H1 (cell line): ENCODE measurements at regions not wholly inside any gene's neighbourhood (a gene's known extent, or its start where the extent isn't known, plus 50 kb on each side); places are given as distances from the start of the nearest gene placed in this dataset.

ENCODE experiments used
- CTCF ChIA-PET: fragments of 300-600 bp; sonication (Branson Sonifier 250); formaldehyde crosslinking; loops from one replicate; lab custom pipeline; 2021; ENCODE audit not compliant: partially characterized antibody; lab: Charles Lee
- POLR2A ChIA-PET: fragments of 300-600 bp; sonication (Branson Sonifier 250); formaldehyde crosslinking; loops from one replicate; lab custom pipeline; 2021; ENCODE audit warnings: inconsistent platforms; ENCODE audit not compliant: partially characterized antibody; lab: Charles Lee
- DNase-seq, 2 experiments: peaks; one replicate each; pipeline versions ENCODE4 v3.0.0 to v3.0.0-alpha.2; 2010 to 2022; ENCODE audit warnings: low spot score in 2 of 2, low read depth in 1 of 2, mixed read lengths in 1 of 2
- FAIRE-seq: peaks from 2 replicates; lab custom pipeline; 2011; peaks lifted over from hg19 to GRCh38; lab: Jason Lieb, UNC
- H2AFZ ChIP-seq: 2 replicates; pipeline ENCODE4 v1.8.1; 2012; ENCODE audit warnings: low read length, inconsistent platforms
- H2AK5ac ChIP-seq: 2 replicates; pipeline ENCODE4 v1.6.1; 2013; ENCODE audit warnings: low read depth, low read length
- H2BK120ac ChIP-seq: replicated peaks from 2 replicates; pipeline ENCODE3; 2013; ENCODE audit warnings: low read depth, low read length, inconsistent platforms
- H2BK12ac ChIP-seq: 2 replicates; pipeline ENCODE4 v1.6.1; 2013; ENCODE audit warnings: low read depth, low read length
- H2BK15ac ChIP-seq: 2 replicates; pipeline ENCODE4 v1.6.1; 2013; ENCODE audit warnings: low read length
- H2BK20ac ChIP-seq: 2 replicates; pipeline ENCODE4 v1.6.1; 2013; ENCODE audit warnings: low read length
- H2BK5ac ChIP-seq: 2 replicates; pipeline ENCODE4 v1.6.1; 2013; ENCODE audit warnings: low read depth, low read length
- H3K14ac ChIP-seq: 2 replicates; pipeline ENCODE4 v1.6.1; 2013; ENCODE audit warnings: inconsistent platforms; ENCODE audit not compliant: insufficient read length
- H3K18ac ChIP-seq: 2 replicates; pipeline ENCODE4 v1.6.1; 2013; ENCODE audit warnings: low read length; ENCODE audit errors: extremely low read depth
- H3K23ac ChIP-seq: 2 replicates; pipeline ENCODE4 v1.6.1; 2013; ENCODE audit warnings: inconsistent platforms; ENCODE audit not compliant: insufficient read length
- H3K23me2 ChIP-seq: 2 replicates; pipeline ENCODE4 v1.6.1; 2013; ENCODE audit warnings: low read depth, low read length
- H3K27ac ChIP-seq: 2 replicates; pipeline ENCODE4 v1.6.1; 2011; ENCODE audit warnings: low read depth, low read length, inconsistent platforms
- H3K27me3 ChIP-seq, 4 experiments: replicated peaks in 1 of 4; 1 replicate in 1 of 4; 2 replicates in 3 of 4; pipeline versions ENCODE4 v1.6.1 to v1.8.1; 2011 to 2013; ENCODE audit warnings: low read length in 3 of 4, mild to moderate bottlenecking in 3 of 4, inconsistent platforms in 2 of 4, mixed read lengths in 2 of 4, moderate library complexity in 1 of 4; ENCODE audit not compliant: control insufficient read depth in 3 of 4, insufficient read depth in 3 of 4; ENCODE audit errors: extremely low read depth in 1 of 4
- H3K36me3 ChIP-seq, 4 experiments: 2 replicates each; pipeline versions ENCODE4 v1.6.1 to v1.8.1; 2011 to 2013; ENCODE audit warnings: mild to moderate bottlenecking in 4 of 4, low read length in 3 of 4, moderate library complexity in 2 of 4, control low read depth in 1 of 4, inconsistent platforms in 1 of 4; ENCODE audit not compliant: insufficient read depth in 4 of 4, control insufficient read depth in 2 of 4
- H3K4ac ChIP-seq: replicated peaks from 2 replicates; pipeline ENCODE3; 2013; ENCODE audit warnings: low read length, low read depth, mixed read lengths, inconsistent platforms; ENCODE audit not compliant: insufficient read length
- H3K4me1 ChIP-seq, 4 experiments: replicated peaks in 1 of 4; 1 replicate in 1 of 4; 2 replicates in 3 of 4; pipeline versions ENCODE4 v1.6.1 to v1.8.1; 2011 to 2013; ENCODE audit warnings: low read length in 3 of 4, inconsistent platforms in 2 of 4, mixed read lengths in 1 of 4; ENCODE audit not compliant: insufficient read depth in 4 of 4, control insufficient read depth in 3 of 4
- H3K4me2 ChIP-seq, 2 experiments: 2 replicates each; pipeline versions ENCODE4 v1.6.1 to v1.8.1; 2011 to 2013; ENCODE audit warnings: low read depth in 2 of 2, low read length in 2 of 2, control low read depth in 1 of 2, inconsistent platforms in 1 of 2, mild to moderate bottlenecking in 1 of 2; ENCODE audit not compliant: insufficient read depth in 1 of 2
- H3K4me3 ChIP-seq, 4 experiments: fragments of 200-600, 300-600 bp in 1 of 4; sonication (generic), shearing (Covaris generic), sonication (Bioruptor Twin) in 1 of 4; 2 replicates each; pipeline versions ENCODE4 v1.5.1 to v1.8.1; 2011 to 2016; ENCODE audit warnings: low read length in 4 of 4, low read depth in 3 of 4, control low read depth in 2 of 4, inconsistent platforms in 2 of 4, mild to moderate bottlenecking in 2 of 4, mixed read lengths in 1 of 4, moderate library complexity in 1 of 4; ENCODE audit not compliant: insufficient read depth in 2 of 4; ENCODE audit errors: extremely low read depth in 1 of 4
- H3K56ac ChIP-seq: replicated peaks from 2 replicates; pipeline ENCODE3; 2013; ENCODE audit warnings: low read depth, mild to moderate bottlenecking, mixed read lengths, low read length, inconsistent platforms; ENCODE audit not compliant: insufficient read length
- H3K79me1 ChIP-seq: 2 replicates; pipeline ENCODE4 v1.6.1; 2013; ENCODE audit warnings: low read depth, low read length, control low read depth
- H3K79me2 ChIP-seq, 2 experiments: 2 replicates each; pipeline versions ENCODE4 v1.6.1 to v1.8.1; 2012 to 2013; ENCODE audit warnings: low read length in 2 of 2, mild to moderate bottlenecking in 2 of 2, inconsistent platforms in 1 of 2; ENCODE audit not compliant: insufficient read depth in 2 of 2, control insufficient read depth in 1 of 2
- H3K9ac ChIP-seq, 4 experiments: replicated peaks in 1 of 4; 1 replicate in 1 of 4; 2 replicates in 3 of 4; pipeline versions ENCODE4 v1.6.1 to v1.8.1; 2011 to 2013; ENCODE audit warnings: low read depth in 3 of 4, low read length in 3 of 4, control low read depth in 2 of 4, mild to moderate bottlenecking in 2 of 4, moderate library complexity in 2 of 4, inconsistent platforms in 1 of 4; ENCODE audit errors: extremely low read depth in 1 of 4
- H3K9me3 ChIP-seq, 2 experiments: 2 replicates each; pipeline versions ENCODE4 v1.6.1 to v1.8.1; 2012 to 2013; ENCODE audit warnings: mild to moderate bottlenecking in 2 of 2, moderate library complexity in 2 of 2, control low read depth in 1 of 2, inconsistent platforms in 1 of 2, low read depth in 1 of 2, low read length in 1 of 2, mixed read lengths in 1 of 2; ENCODE audit not compliant: insufficient read depth in 2 of 2
- H4K20me1 ChIP-seq, 2 experiments: replicated peaks in 1 of 2; 2 replicates each; pipeline versions ENCODE3 to v1.8.1; 2011 to 2013; ENCODE audit warnings: inconsistent platforms in 2 of 2, low read length in 2 of 2, mild to moderate bottlenecking in 1 of 2; ENCODE audit not compliant: insufficient read depth in 2 of 2, control insufficient read depth in 1 of 2
- H4K5ac ChIP-seq: 2 replicates; pipeline ENCODE4 v1.6.1; 2013; ENCODE audit warnings: low read length, low read depth, mixed read lengths, inconsistent platforms; ENCODE audit not compliant: insufficient read length
- H4K8ac ChIP-seq: 2 replicates; pipeline ENCODE4 v1.8.0; 2013; ENCODE audit warnings: mild to moderate bottlenecking, moderate library complexity, low read length, inconsistent platforms; ENCODE audit not compliant: insufficient read depth; ENCODE audit errors: extremely low read depth
- H4K91ac ChIP-seq: replicated peaks from 2 replicates; pipeline ENCODE3; 2013; ENCODE audit warnings: low read length, mixed read lengths, inconsistent platforms; ENCODE audit not compliant: insufficient read length
- BRCA1 ChIP-seq: IDR thresholded peaks from 2 replicates; pipeline ENCODE4 v1.6.1; 2012; ENCODE audit warnings: low read depth, low read length, improper control_type of control experiment
- CTCF ChIP-seq, 3 experiments: IDR thresholded peaks; 1 replicate in 2 of 3; 2 replicates in 1 of 3; pipeline versions ENCODE4 v1.5.1 to v1.6.1; 2011; ENCODE audit warnings: low read length in 3 of 3, mild to moderate bottlenecking in 3 of 3, inconsistent platforms in 2 of 3, low read depth in 1 of 3, moderate library complexity in 1 of 3; ENCODE audit not compliant: insufficient read depth in 1 of 3; ENCODE audit errors: control extremely low read depth in 1 of 3
- E2F6 ChIP-seq: IDR thresholded peaks from 2 replicates; pipeline ENCODE4 v1.6.1; 2012; ENCODE audit warnings: inconsistent platforms
- JUN ChIP-seq: IDR thresholded peaks from 2 replicates; pipeline ENCODE4 v1.6.1; 2011; ENCODE audit warnings: low read depth, mild to moderate bottlenecking, improper control_type of control experiment, low read length
- JUND ChIP-seq: IDR thresholded peaks from 2 replicates; pipeline ENCODE4 v1.6.1; 2011; ENCODE audit warnings: mild to moderate bottlenecking, improper control_type of control experiment, low read length
- MAX ChIP-seq: IDR thresholded peaks from 2 replicates; pipeline ENCODE4 v1.6.1; 2012; ENCODE audit warnings: inconsistent platforms
- RFX5 ChIP-seq: IDR thresholded peaks from 2 replicates; pipeline ENCODE4 v1.6.1; 2011; ENCODE audit warnings: low read depth, low read length, improper control_type of control experiment, borderline replicate concordance
- USF2 ChIP-seq: IDR thresholded peaks from 2 replicates; pipeline ENCODE4 v1.6.1; 2011; ENCODE audit warnings: low read length, improper control_type of control experiment
- YY1 ChIP-seq: IDR thresholded peaks from 2 replicates; pipeline ENCODE4 v1.6.1; 2011; ENCODE audit warnings: low read depth, mild to moderate bottlenecking, low read length
- WGBS, 2 experiments: shearing (Covaris generic) in 1 of 2; methylation state at CpG; one replicate each; pipeline versions ENCODE4 v1.1.6 to v1.1.7; 2013 to 2015; ENCODE audit warnings: low lambda C conversion rate in 2 of 2, mixed read lengths in 2 of 2, inconsistent platforms in 1 of 2, low coverage in 1 of 2, missing lambda C conversion rate in 1 of 2; ENCODE audit not compliant: insufficient replicate concordance in 2 of 2, insufficient coverage in 1 of 2, insufficient read length in 1 of 2; ENCODE audit errors: extremely low coverage in 1 of 2, missing lambda C conversion rate in 1 of 2; 5-methylcytosine and 5-hydroxymethylcytosine counted together

- Histone ChIP-seq H2BK12ac (no peak overlapping the region), H3K79me2 (no peaks in the 10 kb centered on the region), H3K4ac (no peak overlapping the region), H3K27me3 (no peaks in the 10 kb centered on the region), H3K4me1 (peaks cover 0 to 3% (median 0%) of the 10 kb centered on the region in 4 experiments; a peak in 3 of 7 replicates), H3K23me2 (no peaks in the 10 kb centered on the region), H3K36me3 (no peaks in the 10 kb centered on the region), H3K9me3 (no peaks in the 10 kb centered on the region), H3K4me3 (no peak overlapping the region; a peak in 1 of 8 replicates), H2AFZ (no peak overlapping the region), H3K27ac (no peak overlapping the region), H3K56ac (no peak overlapping the region), H3K79me1 (no peaks in the 10 kb centered on the region), H4K20me1 (no peaks in the 10 kb centered on the region), H4K8ac (no peak overlapping the region), H4K91ac (no peak overlapping the region), H4K5ac (no peak overlapping the region), H3K23ac (no peak overlapping the region), H2AK5ac (no peak overlapping the region), H3K9ac (no peak overlapping the region), H2BK15ac (no peak overlapping the region), H2BK120ac (no peak overlapping the region), H2BK5ac (no peak overlapping the region), H3K14ac (no peak overlapping the region), H3K18ac (no peak overlapping the region), H3K4me2 (no peak overlapping the region), H2BK20ac (no peak overlapping the region)
- CTCF ChIA-PET = interaction anchor here (0.7 to 1.3 kb wide), 3 partner anchors 12 to 18 kb away, joined by 3 to 4 read pairs (median 3); no protein-coding TSS in a partner anchor
- POLR2A ChIA-PET = no interaction called here
- 68% methylated on average over 7 of the region's 7 CpGs; no CpG with 5 or more reads in 1 of the 2 experiments for WGBS, 2 experiments
- peak; percentile 32 for FAIRE-seq
- DNase-seq = peak in 1 of 2 experiments; percentile 15
- TF ChIP-seq E2F6 (no peak), RFX5 (no peak), JUN (no peak), MAX (peak; percentile 63), BRCA1 (no peak), CTCF (IDR thresholded peaks at IDR 0.05; ENCODE audit: control extremely low read depth in 1 of 3, insufficient read depth in 1 of 3, low read depth in 1 of 3, low read length in 3 of 3) (peak in 1 of 3 experiments; percentile 18; a peak in 1 of 4 replicates), YY1 (no peak), USF2 (no peak), JUND (no peak)
Observed at GRCh38 chr4:28443801-28444412, 1583.3 kb downstream of the STIM2 start.
